GM23338 (cell line): ENCODE measurements at regions not wholly inside any gene's neighbourhood (a gene's known extent, or its start where the extent isn't known, plus 50 kb on each side); places are given as distances from the start of the nearest gene placed in this dataset.
A peak's percentile ranks its signal among the peaks of the same experiment; 100 is the strongest.

ENCODE experiments used
- ATAC-seq: fragments of 200-7000 bp; cut with Tn5 transposase; 3 replicates; pipeline ENCODE4 v1.9.1; 2020
- DNase-seq: peaks from one replicate; pipeline ENCODE4 v3.0.0-alpha.2; 2015; ENCODE audit warnings: low spot score
- H2AFZ ChIP-seq: fragments of 200-600 bp; sonication (generic); 2 replicates; pipeline ENCODE4 v1.8.0; 2016; ENCODE audit warnings: antibody characterized with exemption, mild to moderate bottlenecking, moderate library complexity
- H3F3A ChIP-seq: fragments of 200-600 bp; sonication (generic); replicated peaks from 2 replicates; pipeline ENCODE4 v1.8.0; 2017; ENCODE audit warnings: antibody characterized with exemption, mixed run types, low read depth
- H3K27ac ChIP-seq: fragments of 200-600 bp; sonication (generic); 2 replicates; pipeline ENCODE4 v1.6.1; 2016; ENCODE audit warnings: low read depth
- H3K27me3 ChIP-seq: fragments of 200-600 bp; sonication (generic); 2 replicates; pipeline ENCODE4 v1.8.0; 2016; ENCODE audit warnings: mild to moderate bottlenecking, mixed run types, moderate library complexity; ENCODE audit not compliant: insufficient read depth
- H3K36me3 ChIP-seq: fragments of 200-600 bp; sonication (generic); 2 replicates; pipeline ENCODE4 v1.8.0; 2016; ENCODE audit warnings: mild to moderate bottlenecking; ENCODE audit not compliant: insufficient read depth
- H3K4me1 ChIP-seq: fragments of 200-600 bp; sonication (generic); 2 replicates; pipeline ENCODE4 v1.8.0; 2016; ENCODE audit warnings: mild to moderate bottlenecking, moderate library complexity; ENCODE audit not compliant: insufficient read depth
- H3K4me2 ChIP-seq: fragments of 200-600 bp; sonication (generic); 2 replicates; pipeline ENCODE4 v1.7.1; 2017; ENCODE audit warnings: mixed run types
- H3K4me3 ChIP-seq: fragments of 200-600 bp; sonication (generic); 2 replicates; pipeline ENCODE4 v1.6.1; 2016; ENCODE audit warnings: mixed run types
- H3K79me2 ChIP-seq: fragments of 200-600 bp; sonication (generic); replicated peaks from 2 replicates; pipeline ENCODE4 v1.8.0; 2017; ENCODE audit warnings: mild to moderate bottlenecking; ENCODE audit not compliant: insufficient read depth
- H3K9me2 ChIP-seq: fragments of 200-600 bp; sonication (generic); 2 replicates; pipeline ENCODE4 v1.8.0; 2017; ENCODE audit not compliant: insufficient read depth
- H4K20me1 ChIP-seq: fragments of 200-600 bp; sonication (generic); replicated peaks from 2 replicates; pipeline ENCODE4 v1.8.0; 2017; ENCODE audit warnings: mild to moderate bottlenecking; ENCODE audit not compliant: insufficient read depth
- H3K27ac Mint-ChIP-seq: 2 replicates; pipeline ENCODE4 v1.8.0; 2020; ENCODE audit warnings: inconsistent platforms, mild to moderate bottlenecking, moderate library complexity, mixed read lengths
- H3K27me3 Mint-ChIP-seq: 3 replicates; pipeline ENCODE4 v1.8.0; 2022; ENCODE audit warnings: low read depth, mild to moderate bottlenecking, moderate library complexity, mixed read lengths, inconsistent platforms; ENCODE audit not compliant: insufficient read depth, poor library complexity
- H3K36me3 Mint-ChIP-seq: 3 replicates; pipeline ENCODE4 v1.8.0; 2021; ENCODE audit warnings: low read depth, mild to moderate bottlenecking, inconsistent platforms, moderate library complexity, mixed read lengths
- H3K4me1 Mint-ChIP-seq: 3 replicates; pipeline ENCODE4 v1.8.0; 2020; ENCODE audit warnings: mild to moderate bottlenecking, inconsistent platforms, mixed read lengths
- H3K4me3 Mint-ChIP-seq: 3 replicates; pipeline ENCODE4 v1.8.0; 2021; ENCODE audit warnings: moderate library complexity, mild to moderate bottlenecking, inconsistent platforms, mixed read lengths
- H3K9me3 Mint-ChIP-seq: 3 replicates; pipeline ENCODE4 v1.8.0; 2020; ENCODE audit warnings: moderate library complexity, mild to moderate bottlenecking, inconsistent platforms, mixed read lengths
- CREB1 ChIP-seq: fragments of 250-450 bp; sonication (Bioruptor Pico); IDR thresholded peaks from 2 replicates; pipeline ENCODE4 v1.5.0; 2020; ENCODE audit warnings: low read depth, mild to moderate bottlenecking, moderate library complexity
- EZH2phosphoT487 ChIP-seq: fragments of 200-600 bp; sonication (generic); IDR thresholded peaks from one replicate; pipeline ENCODE4 v1.8.1; 2018; ENCODE audit warnings: antibody characterized with exemption; ENCODE audit not compliant: unreplicated experiment
- JUNB ChIP-seq: IDR thresholded peaks from one replicate; pipeline ENCODE4 v1.6.1; 2016; ENCODE audit warnings: antibody characterized with exemption; ENCODE audit not compliant: unreplicated experiment
- POLR2AphosphoS5 ChIP-seq: IDR thresholded peaks from 2 replicates; pipeline ENCODE4 v1.6.1; 2016; ENCODE audit warnings: antibody characterized with exemption, low read depth
- REST ChIP-seq: IDR thresholded peaks from one replicate; pipeline ENCODE4 v1.6.1; 2018; ENCODE audit warnings: antibody characterized with exemption; ENCODE audit not compliant: unreplicated experiment
- STAT1 ChIP-seq: IDR thresholded peaks from one replicate; pipeline ENCODE4 v1.6.1; 2016; ENCODE audit warnings: antibody characterized with exemption; ENCODE audit not compliant: unreplicated experiment
- ZNF114 ChIP-seq: fragments of 250-450 bp; sonication (Bioruptor Pico); IDR thresholded peaks from 2 replicates; pipeline ENCODE4 v1.5.0; 2020; ENCODE audit warnings: mild to moderate bottlenecking, moderate library complexity
- ZNF331 ChIP-seq: fragments of 250-450 bp; sonication (Bioruptor Pico); IDR thresholded peaks from 2 replicates; pipeline ENCODE4 v1.5.0; 2020; ENCODE audit warnings: low read depth, mild to moderate bottlenecking, moderate library complexity
- ZNF462 ChIP-seq: fragments of 250-450 bp; sonication (Bioruptor Pico); IDR thresholded peaks from 2 replicates; pipeline ENCODE4 v1.5.0; 2020; ENCODE audit warnings: mild to moderate bottlenecking, moderate library complexity

GRCh38 chr3:101144105-101144504 lies 150.9 kb upstream of the ABI3BP start:
- DNase-seq: peak; percentile 53
- no peak overlapping the region for H3K4me3 Mint-ChIP-seq
- ATAC-seq: peak; percentile 75
- H3K4me3 ChIP-seq: no peak overlapping the region
- peaks cover 11% of the 10 kb centered on the region; the same call in 1 of the 2 replicates for H3K9me2 ChIP-seq
- peaks cover 2% of the 10 kb centered on the region for H3K27me3 Mint-ChIP-seq
- H3K27ac ChIP-seq: no peak overlapping the region
- H3K27ac Mint-ChIP-seq: 0 out of 2 replicates have a peak overlapping the region, but pooled peaks have one; percentile 23
- peak overlapping the region; percentile 61 for H2AFZ ChIP-seq
- H3K79me2 ChIP-seq: no peaks in the 10 kb centered on the region
- no peaks in the 10 kb centered on the region for H3K4me1 ChIP-seq
- H3K27me3 ChIP-seq: no peaks in the 10 kb centered on the region
- H3F3A ChIP-seq: no peaks in the 10 kb centered on the region
- no peaks in the 10 kb centered on the region for H3K36me3 Mint-ChIP-seq
- 0 out of 2 replicates have a peak overlapping the region, but pooled peaks have one; percentile 12 for H3K4me2 ChIP-seq
- no peaks in the 10 kb centered on the region for H3K36me3 ChIP-seq
- peaks cover 8% of the 10 kb centered on the region for H3K4me1 Mint-ChIP-seq
- H4K20me1 ChIP-seq: no peaks in the 10 kb centered on the region
- TF ChIP-seq REST (no peak), JUNB (no peak), POLR2AphosphoS5 (no peak), ZNF462 (peak; percentile 59; the same call in 1 of the 2 replicates), CREB1 (no peak), ZNF331 (CRISPR knock-in tag) (no peak), ZNF114 (CRISPR knock-in tag) (no peak), EZH2phosphoT487 (no peak), STAT1 (no peak)
- H3K9me3 Mint-ChIP-seq: no peaks in the 10 kb centered on the region
